HG02763 (cell line): ENCODE measurements at regions not wholly inside any gene's neighbourhood (a gene's known extent, or its start where the extent isn't known, plus 50 kb on each side); places are given as distances from the start of the nearest gene placed in this dataset.

Experiments
- ATAC-seq: cut with Tn5 transposase; IDR thresholded peaks from one replicate; pipeline ENCODE4 v1.9.1; 2021; ENCODE audit warnings: mild to moderate bottlenecking, moderate library complexity; ENCODE audit not compliant: unreplicated experiment

DNA sequence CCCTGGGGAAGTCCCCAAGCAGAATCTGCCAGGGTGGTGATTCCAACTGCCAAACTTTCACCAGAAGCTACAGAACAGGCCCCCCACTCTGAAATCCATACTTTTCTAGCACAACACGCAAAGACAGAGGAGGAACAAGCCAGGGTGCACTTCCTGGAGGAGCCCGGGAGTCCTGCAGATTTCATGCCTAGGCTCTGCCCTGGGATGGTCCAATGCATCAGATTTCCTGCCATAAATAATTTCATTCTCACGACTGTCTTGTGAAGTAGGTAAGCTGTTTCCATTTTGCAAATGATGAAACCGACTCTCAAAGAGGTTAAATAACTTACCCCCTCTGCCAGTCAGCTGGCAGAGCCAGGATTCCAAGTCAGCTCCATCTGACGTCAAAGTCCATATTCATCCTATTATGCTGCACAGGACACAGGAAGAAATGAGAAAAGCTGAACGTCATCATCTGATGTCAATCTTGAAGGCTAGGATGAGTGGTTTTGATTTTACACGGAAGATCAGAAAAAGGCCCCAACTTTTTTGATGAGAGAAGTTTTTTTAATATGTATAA, 134.8 kb upstream of the IGF1R start:
- no peak for ATAC-seq

DNA sequence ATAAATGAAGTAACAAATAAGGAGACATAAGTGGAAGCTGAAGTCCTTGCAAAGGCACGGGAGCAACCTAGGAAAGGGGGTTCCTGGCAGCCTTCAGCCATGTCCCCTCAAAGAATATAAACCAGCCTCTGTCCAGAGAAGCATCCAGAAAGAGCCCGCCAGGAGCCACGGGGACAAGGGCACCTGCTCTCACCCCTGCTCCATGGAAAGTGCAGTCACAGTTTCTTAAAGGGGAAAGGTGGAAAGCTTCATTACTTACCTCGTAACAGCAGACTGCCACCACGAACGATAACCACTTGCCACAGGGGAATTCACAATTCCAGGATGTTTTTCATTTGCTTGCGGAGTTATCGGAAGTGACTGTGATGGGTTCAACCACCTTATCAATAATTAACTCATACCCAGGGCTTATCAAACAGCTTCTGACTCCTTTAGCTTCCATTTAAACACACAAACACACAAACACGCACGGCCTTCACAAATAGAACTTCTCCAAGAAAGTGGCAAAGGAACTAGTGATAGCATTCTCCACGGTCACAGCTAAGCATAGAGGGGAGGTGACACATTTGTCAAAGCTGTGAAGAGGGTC, 134.2 kb upstream of the IGF1R start:
- ATAC-seq: no peak

DNA sequence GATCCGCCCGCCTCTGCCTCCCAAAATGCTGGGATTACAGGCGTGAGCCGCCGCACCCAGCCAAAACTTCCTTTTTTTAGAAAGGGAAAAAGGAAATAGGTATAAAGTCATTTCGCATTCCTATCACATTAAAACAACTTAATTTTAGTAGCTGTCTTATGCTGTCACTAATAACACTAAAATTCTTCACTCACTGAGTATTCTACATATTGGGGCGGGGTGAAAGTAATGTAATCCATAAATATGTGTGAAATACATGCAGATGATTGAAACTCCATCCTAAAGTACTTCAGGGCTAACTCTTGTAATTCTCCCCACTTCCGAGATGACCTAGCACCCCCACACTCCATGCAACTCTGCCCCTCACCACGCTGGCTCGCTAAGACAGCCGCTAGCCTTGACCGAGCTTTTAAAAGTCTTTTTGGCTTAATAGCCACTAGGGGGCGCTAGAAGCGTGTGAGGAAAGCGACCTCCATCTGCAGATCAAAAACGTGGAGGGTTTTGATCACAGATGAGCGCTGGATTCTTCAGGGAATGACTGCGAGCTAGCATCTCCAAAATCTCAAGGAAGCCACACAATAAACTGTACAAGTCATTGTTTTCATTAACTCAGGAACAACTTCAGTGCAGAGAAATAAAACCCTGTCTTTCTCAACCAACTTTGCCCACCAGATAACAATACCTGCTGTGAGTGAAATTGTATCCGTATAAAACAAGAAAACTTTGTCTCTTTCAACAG, 129.3 kb upstream of the IGF1R start:
- peak; percentile 73 for ATAC-seq

DNA sequence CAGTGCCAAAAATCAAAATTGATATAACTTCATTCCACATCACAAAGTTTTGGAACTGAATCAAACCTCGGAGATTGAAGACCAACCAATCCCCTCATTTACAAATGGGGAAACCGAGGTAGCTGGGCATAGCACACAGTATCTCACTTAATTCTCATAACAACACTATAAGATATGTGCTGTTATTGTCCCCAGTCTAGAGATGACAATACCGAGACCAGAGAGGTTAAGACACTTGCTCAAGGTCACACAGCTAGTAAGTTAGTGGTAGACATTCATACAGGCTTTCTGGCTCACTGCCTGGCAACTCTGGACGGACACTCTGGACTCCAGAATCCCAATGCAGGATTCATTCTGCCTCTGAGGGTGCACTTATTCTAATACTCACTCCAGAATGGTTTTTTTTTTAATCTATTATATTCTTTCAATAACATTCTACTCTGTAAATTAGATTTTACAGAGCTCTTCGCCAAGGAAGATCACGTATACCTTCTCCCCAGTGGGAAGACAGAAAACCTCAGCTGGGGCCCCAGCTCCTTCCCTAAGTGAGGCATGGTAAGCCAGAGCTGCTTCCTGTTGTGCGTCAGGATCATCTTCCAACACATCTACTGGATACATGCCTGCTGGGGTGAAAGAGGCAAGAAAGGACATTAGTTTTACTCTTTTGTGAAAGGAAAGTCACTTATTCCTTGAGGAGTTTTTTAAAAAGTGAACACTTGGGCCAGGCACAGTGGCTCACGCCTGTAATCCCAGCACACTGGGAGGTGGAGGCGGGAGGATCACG, 128.4 kb upstream of the IGF1R start:
- no peak for ATAC-seq

- ATAC-seq: no peak
Measured at GRCh38 chr15:98522127-98522526, 126.2 kb upstream of the IGF1R start.

GRCh38 chr15:98523912-98524662, 124.3 kb upstream of the IGF1R start:
- no peak for ATAC-seq

GRCh38 chr15:98524838-98525660, 123.3 kb upstream of the IGF1R start:
- ATAC-seq: no peak

DNA sequence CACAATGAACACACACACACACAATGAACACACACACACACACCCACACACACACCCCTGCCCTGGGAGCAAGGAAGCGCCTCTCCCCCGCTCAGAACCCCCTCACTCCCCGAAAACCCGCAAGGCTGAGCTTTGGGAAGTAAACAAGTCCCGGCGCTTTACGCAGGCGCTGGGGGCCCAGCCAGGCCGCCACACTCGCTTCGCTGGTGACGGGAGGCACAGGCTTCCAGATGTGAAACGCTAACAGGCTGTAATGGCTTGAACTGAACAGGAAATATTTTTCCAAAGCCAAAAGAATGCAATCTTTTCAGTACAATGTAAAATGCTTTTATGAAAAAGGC, 122.7 kb upstream of the IGF1R start:
- ATAC-seq: no peak

- no peak for ATAC-seq
Measured at GRCh38 chr15:98526094-98526493, 122.2 kb upstream of the IGF1R start.

- no peak for ATAC-seq
Measured at GRCh38 chr15:98528046-98528725, 120.2 kb upstream of the IGF1R start.

DNA sequence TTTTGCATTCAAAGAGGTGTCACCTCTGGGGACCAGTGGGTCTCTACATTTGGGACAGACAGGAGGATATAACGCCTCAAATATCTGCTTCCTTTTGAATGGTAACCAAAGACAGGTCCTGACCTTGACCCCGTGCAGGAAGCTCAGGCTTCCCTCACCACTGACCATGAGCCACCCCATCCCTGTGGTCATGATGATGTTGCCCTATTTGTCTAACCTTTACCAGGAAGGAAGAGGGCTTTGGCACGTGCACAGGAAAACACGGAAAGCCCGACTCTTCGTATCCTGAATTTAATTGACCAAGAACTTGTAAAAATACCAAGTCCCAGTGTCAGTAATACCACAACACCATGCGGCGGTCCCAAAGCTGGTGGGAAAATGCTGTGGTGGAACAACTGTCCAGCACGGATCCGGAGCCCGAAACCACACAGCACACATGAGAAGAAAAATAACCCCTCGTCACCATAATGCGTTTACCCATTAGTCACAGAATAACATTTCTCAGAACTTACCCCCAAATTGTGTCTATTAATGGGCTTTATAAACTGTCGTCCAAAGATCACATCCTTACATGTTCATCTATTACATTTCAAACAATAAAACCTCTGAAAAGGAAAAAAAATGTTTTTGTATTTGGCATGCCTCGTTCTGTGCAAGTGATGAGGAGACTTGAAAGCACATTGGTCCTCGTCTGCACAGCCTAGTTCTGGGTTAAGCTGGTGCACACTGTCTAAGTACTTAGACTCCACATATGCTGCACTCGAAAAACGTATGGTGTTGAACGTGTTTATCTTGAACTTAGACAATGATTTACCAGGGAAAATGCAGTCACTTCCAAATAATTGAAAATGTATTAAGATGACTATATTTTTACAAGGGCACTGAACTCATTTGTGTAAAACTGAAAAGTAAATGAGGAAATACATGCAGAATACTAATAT, 118.9 kb upstream of the IGF1R start:
- ATAC-seq: no peak

- ATAC-seq: no peak
Measured at GRCh38 chr15:98530570-98530969, 117.8 kb upstream of the IGF1R start.

DNA sequence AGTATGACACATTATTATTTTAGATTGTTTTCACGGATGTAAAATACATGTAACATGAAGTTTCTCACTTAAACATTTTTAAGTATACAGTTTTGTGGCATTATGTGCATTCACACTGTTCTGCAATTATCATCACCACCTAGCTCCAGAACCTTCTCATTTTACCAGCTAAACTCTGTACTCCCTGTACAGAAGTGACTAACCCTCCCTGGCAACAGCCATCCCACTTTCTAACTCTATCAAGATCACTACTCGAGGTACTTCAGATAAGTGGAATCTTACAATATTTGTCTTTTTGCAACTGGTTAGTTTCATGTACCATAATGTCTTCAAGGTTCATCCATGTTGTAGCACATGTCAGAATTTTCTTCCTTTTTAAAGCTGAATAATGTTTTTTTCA, 116.3 kb upstream of the IGF1R start:
- no peak for ATAC-seq

GRCh38 chr15:98536976-98537375, 111.4 kb upstream of the IGF1R start:
- ATAC-seq: no peak

DNA sequence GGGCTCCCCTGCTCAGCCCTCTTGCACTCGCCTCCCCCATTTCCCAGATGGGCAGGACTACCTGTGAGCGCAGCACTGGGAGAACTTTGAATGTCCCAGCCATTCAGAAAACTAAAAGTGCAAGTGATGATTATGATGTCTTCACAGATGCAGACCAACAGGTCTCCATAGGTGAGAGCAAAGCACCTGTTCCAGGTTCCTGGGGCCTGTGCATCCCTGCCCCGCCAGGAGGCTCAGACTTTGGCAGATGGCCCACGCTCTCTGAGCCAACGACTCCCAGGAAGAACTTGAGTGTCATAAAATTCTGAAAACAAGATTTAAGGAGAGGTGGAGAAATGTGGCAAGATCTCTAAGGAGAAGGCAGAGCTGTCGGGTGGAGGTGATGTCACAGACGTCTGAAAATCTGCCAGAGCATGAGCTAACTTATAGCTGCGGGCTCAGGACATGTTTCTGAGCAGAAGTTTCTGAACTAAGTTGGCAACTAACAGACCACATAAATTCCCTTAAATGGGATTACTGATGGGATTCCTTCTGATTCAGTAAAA, 110.8 kb upstream of the IGF1R start:
- no peak for ATAC-seq

- no peak for ATAC-seq
Measured at GRCh38 chr15:98541519-98541918, 106.8 kb upstream of the IGF1R start.

DNA sequence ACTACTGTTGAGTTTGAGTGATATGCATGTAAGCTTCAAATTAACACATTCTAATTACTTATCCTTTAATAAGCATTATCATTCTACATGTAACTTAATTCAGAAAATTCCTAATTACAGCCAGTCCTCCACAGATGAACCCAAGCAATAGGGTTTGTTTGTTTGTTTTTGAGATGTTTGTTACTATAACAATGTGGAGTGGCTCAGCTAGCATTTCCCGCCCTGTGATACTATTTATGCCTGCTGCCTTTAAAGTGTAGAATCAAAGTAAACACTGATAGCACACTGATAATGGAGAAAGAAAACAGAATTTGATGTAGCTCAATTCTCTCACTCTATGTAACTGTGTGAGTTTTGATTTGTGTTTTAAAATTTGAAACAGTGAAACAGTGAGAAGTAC, 105.1 kb upstream of the IGF1R start:
- ATAC-seq: no peak

- no peak for ATAC-seq
Measured at GRCh38 chr15:98546329-98546728, 102.0 kb upstream of the IGF1R start.
